ENCODE measurements at regions not wholly inside any gene's neighbourhood (a gene's known extent, or its start where the extent isn't known, plus 50 kb on each side); places are given as distances from the start of the nearest gene placed in this dataset.
"Not testable (repeated sequence)": the region's sequence is repeated elsewhere in the genome, so short reads cannot be mapped to it uniquely, and the experiment has no call there.

- DNase-seq (ENCODE audit: low read depth in 3 of 3), result no peak
These were observed 123.6 kb upstream of the TNPO1 start for GRCh38 chr5:72692651-72693442.

GRCh38 chr5:72692231-72692637 lies 124.2 kb upstream of the TNPO1 start:
- no peak for DNase-seq (ENCODE audit: low read depth in 3 of 3)

GRCh38 chr5:72691751-72692150 lies 124.7 kb upstream of the TNPO1 start:
- DNase-seq (ENCODE audit: low read depth in 3 of 3), result no peak

GRCh38 chr5:72688916-72689315 lies 127.5 kb upstream of the TNPO1 start:
- DNase-seq (ENCODE audit: low read depth in 3 of 3), result no peak

GRCh38 chr5:72687288-72687687 lies 129.2 kb upstream of the TNPO1 start:
- DNase-seq (ENCODE audit: low read depth in 3 of 3), result no peak

GRCh38 chr5:72682561-72682960 lies 133.9 kb upstream of the TNPO1 start:
- DNase-seq (ENCODE audit: low read depth in 3 of 3), result no peak

GRCh38 chr5:72681781-72682180 lies 134.7 kb upstream of the TNPO1 start:
- DNase-seq (ENCODE audit: low read depth in 3 of 3), result no peak

GRCh38 chr5:72677447-72677846 lies 139.0 kb upstream of the TNPO1 start:
- DNase-seq (ENCODE audit: low read depth in 3 of 3), result no peak

- not testable (repeated sequence) for DNase-seq (ENCODE audit: low read depth in 3 of 3)
These were observed 139.6 kb upstream of the TNPO1 start for GRCh38 chr5:72676831-72677230.

GRCh38 chr5:72673623-72674022 lies 142.8 kb upstream of the TNPO1 start:
- no peak for DNase-seq (ENCODE audit: low read depth in 3 of 3)

GRCh38 chr5:72673180-72673579 lies 143.3 kb upstream of the TNPO1 start:
- no peak for DNase-seq (ENCODE audit: low read depth in 3 of 3)

GRCh38 chr5:72667708-72668107 lies 148.8 kb upstream of the TNPO1 start:
- DNase-seq (ENCODE audit: low read depth in 3 of 3), result no peak

- DNase-seq (ENCODE audit: low read depth in 3 of 3), result no peak
These were observed 153.5 kb upstream of the TNPO1 start for GRCh38 chr5:72662936-72663335.

GRCh38 chr5:72662305-72662704 lies 154.2 kb upstream of the TNPO1 start:
- DNase-seq (ENCODE audit: low read depth in 3 of 3), result no peak

- DNase-seq (ENCODE audit: low read depth in 3 of 3), result no peak
These were observed 154.2 kb upstream of the ZNF366 start for GRCh38 chr5:72661405-72661804.

- no peak for DNase-seq (ENCODE audit: low read depth in 3 of 3)
These were observed 152.5 kb upstream of the ZNF366 start for GRCh38 chr5:72659726-72660125.

- no peak for DNase-seq (ENCODE audit: low read depth in 3 of 3)
These were observed 151.7 kb upstream of the ZNF366 start for GRCh38 chr5:72658761-72659540.

GRCh38 chr5:72658161-72658560 lies 151.0 kb upstream of the ZNF366 start:
- DNase-seq (ENCODE audit: low read depth in 3 of 3), result no peak

GRCh38 chr5:72656756-72657513 lies 149.7 kb upstream of the ZNF366 start:
- DNase-seq (ENCODE audit: low read depth in 3 of 3), result no peak

- DNase-seq (ENCODE audit: low read depth in 3 of 3), result no peak
These were observed 149.1 kb upstream of the ZNF366 start for GRCh38 chr5:72656331-72656730.

GRCh38 chr5:72654231-72654630 lies 147.0 kb upstream of the ZNF366 start:
- DNase-seq (ENCODE audit: low read depth in 3 of 3), result no peak

- no peak for DNase-seq (ENCODE audit: low read depth in 3 of 3)
These were observed 146.4 kb upstream of the ZNF366 start for GRCh38 chr5:72653586-72653985.
